T-cell (primary cell): ENCODE measurements at regions not wholly inside any gene's neighbourhood (a gene's known extent, or its start where the extent isn't known, plus 50 kb on each side); places are given as distances from the start of the nearest gene placed in this dataset.
A peak's percentile ranks its signal among the peaks of the same experiment; 100 is the strongest.

Experiments
- ATAC-seq, 4 experiments: fragments of 200-7000 bp in 3 of 4; fragments of 150-1000 bp in 1 of 4; cut with Tn5 transposase; replicated peaks in 1 of 4; 1 replicate in 3 of 4; 2 replicates in 1 of 4; pipeline ENCODE4 v1.10.0; 2021; ENCODE audit warnings: moderate library complexity in 3 of 4, mild to moderate bottlenecking in 2 of 4, moderate number of reproducible peaks in 1 of 4
- CTCF ChIA-PET, 2 donors: fragments of 300-600 bp; sonication (Branson Sonifier 250); formaldehyde crosslinking; loops; one replicate each; lab custom pipeline; 2022; ENCODE audit warnings: antibody characterized with exemption in 2 of 2; lab: Charles Lee
- POLR2A ChIA-PET, 2 donors: fragments of 300-600 bp; sonication (Branson Sonifier 250); formaldehyde crosslinking; loops; one replicate each; lab custom pipeline; 2022; ENCODE audit warnings: antibody characterized with exemption in 2 of 2; lab: Charles Lee
- DNase-seq, 35 experiments: peaks; one replicate each; pipeline versions ENCODE4 v3.0.0 to v3.0.0-alpha.2; 2013 to 2023
- H3K27ac ChIP-seq: one replicate; pipeline ENCODE4 v1.5.1; 2013; ENCODE audit warnings: low read length
- H3K27me3 ChIP-seq, 2 experiments: replicated peaks in 1 of 2; 1 replicate in 1 of 2; 2 replicates in 1 of 2; pipeline versions ENCODE4 v1.6.1 to v1.7.0; 2013; ENCODE audit warnings: low read length in 1 of 2, mixed read lengths in 1 of 2; ENCODE audit not compliant: control insufficient read depth in 2 of 2, insufficient read depth in 2 of 2; ENCODE audit errors: extremely low read depth in 1 of 2
- H3K36me3 ChIP-seq, 2 donors: 1 replicate in 1 of 2; 2 replicates in 1 of 2; pipeline versions ENCODE4 v1.6.1 to v1.7.0; 2013; ENCODE audit warnings: low read length in 1 of 2; ENCODE audit not compliant: control insufficient read depth in 2 of 2, insufficient read depth in 1 of 2; ENCODE audit errors: extremely low read depth in 1 of 2
- H3K4me1 ChIP-seq, 2 experiments: 1 replicate in 1 of 2; 2 replicates in 1 of 2; pipeline versions ENCODE4 v1.6.1 to v1.7.0; 2013; ENCODE audit warnings: low read length in 2 of 2, mixed read lengths in 1 of 2; ENCODE audit not compliant: insufficient read depth in 2 of 2, control insufficient read depth in 1 of 2; ENCODE audit errors: extremely low read depth in 1 of 2
- H3K4me3 ChIP-seq, 2 donors: 1 replicate in 1 of 2; 2 replicates in 1 of 2; pipeline versions ENCODE4 v1.5.1 to v1.7.0; 2013; ENCODE audit warnings: mild to moderate bottlenecking in 2 of 2, low read length in 1 of 2, moderate library complexity in 1 of 2; ENCODE audit not compliant: control insufficient read depth in 1 of 2; ENCODE audit errors: extremely low read depth in 1 of 2
- H3K9me3 ChIP-seq: 2 replicates; pipeline ENCODE4 v1.7.0; 2013
- H3K27ac Mint-ChIP-seq, 2 donors: one replicate each; pipeline ENCODE4 v1.8.0; 2020 to 2021; ENCODE audit warnings: mild to moderate bottlenecking in 2 of 2, mixed read lengths in 2 of 2
- H3K27me3 Mint-ChIP-seq, 2 donors: one replicate each; pipeline ENCODE4 v1.8.0; 2021 to 2022; ENCODE audit warnings: mixed read lengths in 2 of 2
- H3K36me3 Mint-ChIP-seq: one replicate; pipeline ENCODE4 v1.8.0; 2021; ENCODE audit warnings: mixed read lengths
- H3K4me1 Mint-ChIP-seq, 3 donors: one replicate each; pipeline ENCODE4 v1.8.0; 2020 to 2022; ENCODE audit warnings: mixed read lengths in 3 of 3, mild to moderate bottlenecking in 1 of 3
- H3K4me3 Mint-ChIP-seq, 3 donors: one replicate each; pipeline ENCODE4 v1.8.0; 2020 to 2022; ENCODE audit warnings: mild to moderate bottlenecking in 3 of 3, mixed read lengths in 3 of 3, moderate library complexity in 3 of 3
- H3K9me3 Mint-ChIP-seq, 3 donors: one replicate each; pipeline ENCODE4 v1.8.0; 2020 to 2022; ENCODE audit warnings: mixed read lengths in 3 of 3
- WGBS: methylation state at CpG from one replicate; pipeline ENCODE4 v1.1.5; 2013; ENCODE audit warnings: missing lambda C conversion rate; ENCODE audit not compliant: insufficient coverage; 5-methylcytosine and 5-hydroxymethylcytosine counted together

GRCh38 chr6:21522143-21522747 lies 71.3 kb upstream of the SOX4 start:
- ChIA-PET POLR2A (interaction anchor here in 1 of 2 donors (0.6 kb wide), 1 partner anchor 439 kb away, joined by 9 read pairs; no protein-coding TSS in a partner anchor), CTCF (interaction anchor here in 1 of 2 donors (0.5 kb wide), 1 partner anchor 8 kb away, joined by 3 read pairs; no protein-coding TSS in a partner anchor)
- Mint-ChIP-seq H3K4me1 (no peaks in the 10 kb centered on the region), H3K27me3 (peaks cover 0 to 4% of the 10 kb centered on the region in 2 donors), H3K9me3 (no peaks in the 10 kb centered on the region), H3K27ac (no peak overlapping the region), H3K4me3 (no peak overlapping the region), H3K36me3 (no peaks in the 10 kb centered on the region)
- 94% methylated on average over 6 of the region's 14 CpGs for WGBS
- no peaks in the 10 kb centered on the region for H3K27me3 ChIP-seq
- no peak overlapping the region for H3K4me3 ChIP-seq
- no peak overlapping the region for H3K27ac ChIP-seq
- DNase-seq, result no peak
- H3K36me3 ChIP-seq, result no peaks in the 10 kb centered on the region
- ATAC-seq, result no peak
- H3K9me3 ChIP-seq, result no peaks in the 10 kb centered on the region
- H3K4me1 ChIP-seq, result no peaks in the 10 kb centered on the region

- Mint-ChIP-seq H3K4me1 (no peaks in the 10 kb centered on the region), H3K27me3 (peaks cover 0 to 4% of the 10 kb centered on the region in 2 donors), H3K27ac (no peak overlapping the region), H3K4me3 (no peak overlapping the region), H3K9me3 (no peaks in the 10 kb centered on the region), H3K36me3 (no peaks in the 10 kb centered on the region)
- no peak for ATAC-seq
- Histone ChIP-seq H3K27me3 (no peaks in the 10 kb centered on the region), H3K4me3 (no peak overlapping the region), H3K36me3 (no peaks in the 10 kb centered on the region), H3K9me3 (no peaks in the 10 kb centered on the region), H3K27ac (no peak overlapping the region), H3K4me1 (no peaks in the 10 kb centered on the region)
- ChIA-PET POLR2A (no interaction called here), CTCF (interaction anchor here in 1 of 2 donors (0.5 kb wide), 1 partner anchor 7 kb away, joined by 3 read pairs; no protein-coding TSS in a partner anchor)
- DNase-seq, result no peak
- WGBS, result 93% methylated on average over 16 of the region's 21 CpGs
Observed at GRCh38 chr6:21522797-21523456, 70.6 kb upstream of the SOX4 start.

- Mint-ChIP-seq H3K36me3 (no peaks in the 10 kb centered on the region), H3K4me3 (no peak overlapping the region), H3K27me3 (peaks cover 0 to 2% of the 10 kb centered on the region in 2 donors), H3K4me1 (no peaks in the 10 kb centered on the region), H3K9me3 (no peaks in the 10 kb centered on the region), H3K27ac (no peak overlapping the region)
- WGBS, result 97% methylated on average over 3 of the region's 3 CpGs
- Histone ChIP-seq H3K4me1 (no peaks in the 10 kb centered on the region), H3K4me3 (no peak overlapping the region), H3K27me3 (no peaks in the 10 kb centered on the region), H3K9me3 (no peaks in the 10 kb centered on the region), H3K27ac (no peak overlapping the region), H3K36me3 (no peaks in the 10 kb centered on the region)
- ChIA-PET CTCF (no interaction called here), POLR2A (no interaction called here)
- DNase-seq (no peak), ATAC-seq (no peak)
Observed at GRCh38 chr6:21523652-21524051, 69.9 kb upstream of the SOX4 start.

GRCh38 chr6:21524201-21524600 lies 69.3 kb upstream of the SOX4 start:
- Histone ChIP-seq H3K27ac (no peak overlapping the region), H3K4me1 (no peaks in the 10 kb centered on the region), H3K36me3 (no peaks in the 10 kb centered on the region), H3K4me3 (no peak overlapping the region), H3K27me3 (no peaks in the 10 kb centered on the region), H3K9me3 (no peaks in the 10 kb centered on the region)
- WGBS, result 53% methylated on average over 3 of the region's 4 CpGs
- H3K27me3 Mint-ChIP-seq, result peaks cover 0 to 2% of the 10 kb centered on the region in 2 donors
- H3K4me1 Mint-ChIP-seq, result no peaks in the 10 kb centered on the region
- ChIA-PET POLR2A (no interaction called here), CTCF (no interaction called here)
- H3K27ac Mint-ChIP-seq, result no peak overlapping the region
- H3K4me3 Mint-ChIP-seq, result no peak overlapping the region
- H3K36me3 Mint-ChIP-seq, result no peaks in the 10 kb centered on the region
- H3K9me3 Mint-ChIP-seq, result no peaks in the 10 kb centered on the region
- DNase-seq (no peak), ATAC-seq (no peak)

GRCh38 chr6:21526974-21527373 lies 66.6 kb upstream of the SOX4 start:
- ATAC-seq (no peak), DNase-seq (no peak)
- Mint-ChIP-seq H3K27me3 (peaks cover 0 to 2% of the 10 kb centered on the region in 2 donors), H3K4me1 (no peaks in the 10 kb centered on the region), H3K9me3 (no peaks in the 10 kb centered on the region), H3K36me3 (no peaks in the 10 kb centered on the region), H3K4me3 (no peak overlapping the region), H3K27ac (no peak overlapping the region)
- POLR2A ChIA-PET, result no interaction called here
- H3K27ac ChIP-seq, result no peak overlapping the region
- H3K36me3 ChIP-seq, result no peaks in the 10 kb centered on the region
- H3K27me3 ChIP-seq, result no peaks in the 10 kb centered on the region
- no peaks in the 10 kb centered on the region for H3K4me1 ChIP-seq
- CTCF ChIA-PET, result no interaction called here
- WGBS, result no CpG with 5 or more reads among the region's 1 CpG
- no peak overlapping the region for H3K4me3 ChIP-seq
- no peaks in the 10 kb centered on the region for H3K9me3 ChIP-seq

- no peak for ATAC-seq
Observed at GRCh38 chr6:21527731-21528130, 65.8 kb upstream of the SOX4 start.

More at GRCh38 chr6:21527731-21528130, 65.8 kb upstream of the SOX4 start:
- H3K36me3 ChIP-seq, result no peaks in the 10 kb centered on the region
- POLR2A ChIA-PET, result no interaction called here
- H3K4me3 Mint-ChIP-seq, result no peak overlapping the region
- H3K36me3 Mint-ChIP-seq, result no peaks in the 10 kb centered on the region
- no peaks in the 10 kb centered on the region for H3K4me1 ChIP-seq
- H3K27me3 Mint-ChIP-seq, result peaks cover 0 to 2% of the 10 kb centered on the region in 2 donors
- DNase-seq, result peak in 1 of 35 experiments; percentile 5
- H3K9me3 Mint-ChIP-seq, result no peaks in the 10 kb centered on the region
- CTCF ChIA-PET, result no interaction called here
- H3K27me3 ChIP-seq, result no peaks in the 10 kb centered on the region
- H3K9me3 ChIP-seq, result no peaks in the 10 kb centered on the region
- H3K4me3 ChIP-seq, result no peak overlapping the region
- H3K27ac ChIP-seq, result no peak overlapping the region
- H3K4me1 Mint-ChIP-seq, result no peaks in the 10 kb centered on the region
- H3K27ac Mint-ChIP-seq, result no peak overlapping the region
